Kidney (tissue), 13 donors: ENCODE measurements at regions not wholly inside any gene's neighbourhood (a gene's known extent, or its start where the extent isn't known, plus 50 kb on each side); places are given as distances from the start of the nearest gene placed in this dataset.
A peak's percentile ranks its signal among the peaks of the same experiment; 100 is the strongest.

Source experiments
- DNase-seq, 5 donors: peaks; one replicate each; pipeline ENCODE4 v3.0.0-alpha.2; 2013 to 2020
- FAIRE-seq: peaks from 2 replicates; lab custom pipeline; 2012; peaks lifted over from hg19 to GRCh38; lab: Jason Lieb, UNC
- H3K27ac ChIP-seq, 2 donors: one replicate each; pipeline ENCODE4 v1.7.0; 2013; ENCODE audit warnings: low read depth in 2 of 2, low read length in 2 of 2, inconsistent platforms in 1 of 2
- H3K27me3 ChIP-seq: one replicate; pipeline ENCODE4 v1.7.1; 2013; ENCODE audit warnings: low read length, inconsistent platforms; ENCODE audit not compliant: control insufficient read depth, insufficient read depth
- H3K36me3 ChIP-seq, 3 donors: one replicate each; pipeline versions ENCODE4 v1.7.0 to v1.7.1; 2013; ENCODE audit warnings: low read length in 3 of 3, control low read depth in 1 of 3, inconsistent platforms in 1 of 3; ENCODE audit not compliant: insufficient read depth in 3 of 3, control insufficient read depth in 2 of 3
- H3K4me1 ChIP-seq, 3 donors: one replicate each; pipeline versions ENCODE4 v1.7.0 to v1.7.1; 2013; ENCODE audit warnings: low read length in 3 of 3, inconsistent platforms in 1 of 3, low read depth in 1 of 3; ENCODE audit not compliant: control insufficient read depth in 2 of 3, insufficient read depth in 2 of 3
- H3K4me3 ChIP-seq, 3 donors: one replicate each; pipeline versions ENCODE4 v1.7.0 to v1.8.1; 2013; ENCODE audit warnings: low read length in 3 of 3, control low read depth in 1 of 3, inconsistent platforms in 1 of 3
- H3K9ac ChIP-seq, 3 donors: one replicate each; pipeline versions ENCODE4 v1.7.0 to v1.7.1; 2013; ENCODE audit warnings: low read length in 3 of 3, control low read depth in 1 of 3, inconsistent platforms in 1 of 3
- H3K9me3 ChIP-seq, 3 donors: one replicate each; pipeline versions ENCODE4 v1.7.0 to v1.7.1; 2013; ENCODE audit warnings: low read length in 3 of 3, control low read depth in 1 of 3, inconsistent platforms in 1 of 3; ENCODE audit not compliant: control insufficient read depth in 2 of 3, insufficient read depth in 1 of 3
- intact Hi-C: fragments of 100-400 bp; cut with DNase I; formaldehyde crosslinking; loops from one replicate; pipeline ENCODE4 v1.11.1; 2022
- TF ChIP-seq, protein P1 (sequence below): IDR thresholded peaks from 3 replicates; pipeline ENCODE4 v1.5.1; 2012; ENCODE audit warnings: mild to moderate bottlenecking, moderate library complexity, borderline replicate concordance; ENCODE audit not compliant: insufficient read depth; ENCODE audit errors: extremely low read depth
- donor health status: control.
- donor health status: control.
- donor health status: control.
- donor health status: control.
- donor health status: control.
- donor health status: DM: yes; HTN: yes; CAD: no.
- donor health status: Normal renal cell carcinoma (clear cell type).

DNA sequence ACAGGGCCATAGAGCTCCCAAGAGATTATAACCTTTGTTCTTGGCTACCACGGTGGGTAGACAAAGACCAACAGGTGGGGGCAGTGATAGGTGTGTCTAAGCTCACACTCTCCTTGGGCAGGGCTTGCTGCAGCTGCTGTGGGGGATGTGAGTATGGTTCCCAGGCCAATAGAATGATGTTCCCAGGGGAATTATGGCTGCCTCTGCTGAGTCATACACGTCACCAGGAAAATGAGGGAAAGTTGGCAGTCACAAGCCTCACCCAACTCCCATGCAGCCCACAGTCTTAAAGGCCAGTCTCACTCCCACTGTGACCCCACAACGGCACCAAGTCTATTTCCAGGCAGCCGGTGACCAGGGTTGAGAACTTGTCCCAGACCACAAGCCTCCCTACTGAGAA lies 453.4 kb upstream of the PODXL start:
- Histone ChIP-seq H3K27me3 (no peaks in the 10 kb centered on the region), H3K27ac (no peak overlapping the region), H3K4me1 (no peaks in the 10 kb centered on the region), H3K9ac (no peak overlapping the region), H3K9me3 (peaks cover 0 to 3% (median 0%) of the 10 kb centered on the region in 3 donors), H3K36me3 (no peaks in the 10 kb centered on the region), H3K4me3 (no peak overlapping the region)
- FAIRE-seq (no peak), DNase-seq (no peak)
- TF ChIP-seq, protein P1, sequence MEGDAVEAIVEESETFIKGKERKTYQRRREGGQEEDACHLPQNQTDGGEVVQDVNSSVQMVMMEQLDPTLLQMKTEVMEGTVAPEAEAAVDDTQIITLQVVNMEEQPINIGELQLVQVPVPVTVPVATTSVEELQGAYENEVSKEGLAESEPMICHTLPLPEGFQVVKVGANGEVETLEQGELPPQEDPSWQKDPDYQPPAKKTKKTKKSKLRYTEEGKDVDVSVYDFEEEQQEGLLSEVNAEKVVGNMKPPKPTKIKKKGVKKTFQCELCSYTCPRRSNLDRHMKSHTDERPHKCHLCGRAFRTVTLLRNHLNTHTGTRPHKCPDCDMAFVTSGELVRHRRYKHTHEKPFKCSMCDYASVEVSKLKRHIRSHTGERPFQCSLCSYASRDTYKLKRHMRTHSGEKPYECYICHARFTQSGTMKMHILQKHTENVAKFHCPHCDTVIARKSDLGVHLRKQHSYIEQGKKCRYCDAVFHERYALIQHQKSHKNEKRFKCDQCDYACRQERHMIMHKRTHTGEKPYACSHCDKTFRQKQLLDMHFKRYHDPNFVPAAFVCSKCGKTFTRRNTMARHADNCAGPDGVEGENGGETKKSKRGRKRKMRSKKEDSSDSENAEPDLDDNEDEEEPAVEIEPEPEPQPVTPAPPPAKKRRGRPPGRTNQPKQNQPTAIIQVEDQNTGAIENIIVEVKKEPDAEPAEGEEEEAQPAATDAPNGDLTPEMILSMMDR: no peak
- intact Hi-C loops: no loop called here

DNA sequence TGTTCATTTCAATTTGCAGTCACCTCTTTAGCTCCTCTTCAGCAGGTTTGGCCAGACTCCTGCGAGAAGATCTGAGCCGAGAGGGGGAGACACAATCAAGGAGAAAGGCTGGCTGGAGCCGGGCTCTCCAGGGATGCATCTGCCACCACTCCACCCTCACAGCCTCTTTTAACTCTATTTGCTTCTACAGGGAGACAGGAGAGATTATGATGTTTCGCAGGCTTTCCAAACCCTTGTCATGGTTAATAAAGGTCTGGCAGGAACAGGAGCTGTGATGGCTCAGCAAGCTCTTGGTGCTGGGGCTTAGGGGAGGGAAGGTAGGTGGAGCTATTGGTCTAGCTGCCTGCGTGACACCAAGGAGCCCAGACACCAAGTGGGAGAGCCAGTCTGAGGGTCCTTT lies 448.1 kb upstream of the PODXL start:
- DNase-seq: peak in 3 of 5 donors; percentile 9 to 53 (median 25)
- Histone ChIP-seq H3K27ac (no peak overlapping the region), H3K4me1 (no peaks in the 10 kb centered on the region), H3K27me3 (no peaks in the 10 kb centered on the region), H3K9me3 (no peaks in the 10 kb centered on the region), H3K9ac (no peak overlapping the region), H3K36me3 (no peaks in the 10 kb centered on the region), H3K4me3 (no peak overlapping the region)
- no peak for FAIRE-seq
- TF ChIP-seq, protein P1: no peak
- intact Hi-C loops: no loop called here

DNA sequence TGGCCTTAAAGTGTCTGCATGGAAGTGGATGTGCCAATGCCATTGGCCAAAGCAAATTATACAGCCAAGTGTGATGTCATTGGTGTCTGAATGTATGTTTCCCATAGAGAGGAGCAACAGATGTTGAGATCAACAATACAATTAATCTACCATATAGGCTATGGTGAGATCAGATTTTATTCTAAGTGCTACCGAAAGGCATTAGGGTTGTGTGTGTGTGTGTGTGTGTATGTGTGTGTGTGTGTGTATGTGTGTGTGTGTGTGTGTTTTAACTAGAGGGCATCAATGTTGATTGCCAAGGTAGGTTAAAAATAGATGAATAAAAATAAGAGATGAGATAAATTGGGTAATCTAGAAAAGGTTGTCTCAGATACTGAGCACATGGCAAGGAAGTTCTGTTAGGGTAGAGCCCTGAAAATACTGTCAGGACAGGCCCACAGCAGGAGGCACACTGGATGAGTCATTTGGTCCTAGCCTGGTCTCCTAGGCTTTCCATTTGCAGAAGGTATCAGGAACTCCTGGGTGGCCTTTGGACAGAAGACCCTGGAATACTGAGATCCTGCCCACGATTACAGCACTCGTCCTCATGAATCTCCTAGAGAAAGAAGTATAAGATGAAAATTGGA lies 446.0 kb upstream of the PODXL start:
- H3K4me1 ChIP-seq: no peaks in the 10 kb centered on the region
- no peak overlapping the region for H3K4me3 ChIP-seq
- no peak overlapping the region for H3K9ac ChIP-seq
- TF ChIP-seq, protein P1: no peak
- FAIRE-seq (no peak), DNase-seq (no peak)
- no peaks in the 10 kb centered on the region for H3K27me3 ChIP-seq
- intact Hi-C loops: no loop called here
- H3K9me3 ChIP-seq: no peaks in the 10 kb centered on the region
- no peaks in the 10 kb centered on the region for H3K36me3 ChIP-seq
- H3K27ac ChIP-seq: no peak overlapping the region

DNA sequence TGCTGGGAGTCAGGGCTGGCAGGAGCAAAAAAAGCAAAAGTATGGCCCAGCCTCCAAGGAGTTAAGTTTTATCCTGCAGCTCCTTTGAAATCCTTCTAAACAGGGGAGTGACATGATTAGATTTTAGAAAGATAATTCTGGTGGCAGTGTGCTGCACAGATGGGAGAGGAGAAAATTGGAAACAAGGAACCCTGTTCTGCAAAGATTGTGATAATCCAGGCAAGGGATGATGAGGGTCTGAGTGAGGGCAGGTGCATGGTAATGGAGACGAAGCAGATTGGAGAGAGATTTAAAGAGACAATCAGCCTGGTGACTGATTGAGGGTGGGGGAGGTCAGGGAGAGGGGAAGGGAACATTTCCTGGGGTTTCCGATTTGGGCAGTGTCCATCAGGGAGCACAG lies 444.7 kb upstream of the PODXL start:
- Histone ChIP-seq H3K27ac (no peak overlapping the region), H3K9me3 (no peaks in the 10 kb centered on the region), H3K36me3 (no peaks in the 10 kb centered on the region), H3K9ac (no peak overlapping the region), H3K4me3 (no peak overlapping the region), H3K4me1 (no peaks in the 10 kb centered on the region), H3K27me3 (no peaks in the 10 kb centered on the region)
- FAIRE-seq (no peak), DNase-seq (no peak)
- intact Hi-C loops: no loop called here
- TF ChIP-seq, protein P1: no peak
